ENCODE measurements at regions not wholly inside any gene's neighbourhood (a gene's known extent, or its start where the extent isn't known, plus 50 kb on each side); places are given as distances from the start of the nearest gene placed in this dataset.
"Not testable (repeated sequence)": the region's sequence is repeated elsewhere in the genome, so short reads cannot be mapped to it uniquely, and the experiment has no call there.

GRCh38 chr1:116850436-116850835 is 59.3 kb upstream of the PTGFRN start:
- DNase-seq = no peak

- not testable (repeated sequence) for DNase-seq
Measured at GRCh38 chr1:116851189-116851588, 58.5 kb upstream of the PTGFRN start.

DNA sequence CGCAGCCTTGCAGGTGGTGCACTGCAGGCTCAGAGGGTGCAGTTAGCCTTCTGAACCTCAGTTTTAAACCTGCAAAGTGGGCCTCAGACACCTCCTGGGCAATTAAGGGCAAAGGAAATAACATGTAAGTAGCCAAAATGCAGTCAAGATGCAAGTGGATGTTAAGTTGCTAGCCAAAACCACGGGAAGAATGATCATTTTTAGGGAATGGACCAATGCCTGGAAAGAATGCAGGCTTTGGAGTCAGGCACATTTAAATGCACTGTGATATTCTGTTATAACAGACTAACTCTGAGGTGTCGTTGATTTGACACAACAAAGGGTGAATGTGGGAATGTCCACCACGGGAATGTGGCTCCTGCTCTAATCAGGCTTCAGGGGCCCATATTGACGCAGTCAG is 57.9 kb upstream of the PTGFRN start:
- no peak for DNase-seq

DNA sequence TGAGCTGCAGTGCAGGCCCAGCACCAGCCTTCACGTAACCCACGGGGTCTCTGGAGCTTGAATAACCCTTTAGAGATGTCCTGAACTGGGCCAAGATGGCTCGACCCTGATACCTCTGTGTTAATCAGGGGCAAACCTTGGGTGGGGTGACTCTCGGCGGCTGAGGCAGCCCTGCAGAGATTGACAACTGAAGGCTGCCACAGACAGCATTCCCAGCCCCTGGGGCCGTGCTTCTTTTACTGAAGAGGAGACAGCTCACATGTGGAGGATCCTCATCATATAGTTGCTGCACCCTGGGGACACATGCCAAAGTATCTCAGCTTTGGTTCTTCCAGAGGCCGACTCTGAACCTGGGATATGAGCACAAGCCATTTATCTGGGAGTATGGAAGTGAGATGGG is 57.3 kb upstream of the PTGFRN start:
- no peak for DNase-seq

DNA sequence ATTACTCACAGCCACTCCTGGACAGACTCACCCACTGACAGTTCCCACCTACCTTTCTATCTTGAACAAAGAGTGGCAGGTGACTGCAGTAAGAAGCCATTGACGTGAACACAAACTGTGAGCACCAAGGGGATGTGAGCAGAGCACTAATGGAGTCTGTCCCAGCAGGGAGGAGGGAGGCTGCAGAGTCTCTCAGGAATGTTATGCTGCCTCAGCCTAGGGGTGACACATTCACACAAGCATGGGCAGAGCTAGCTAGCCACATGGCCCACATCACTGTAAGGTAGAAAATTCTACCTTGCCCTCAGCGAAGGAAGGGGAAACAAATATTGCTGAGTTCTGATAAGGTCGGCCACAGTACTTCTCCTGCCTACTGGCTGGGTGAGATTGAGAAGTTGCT is 56.8 kb upstream of the PTGFRN start:
- no peak for DNase-seq

DNA sequence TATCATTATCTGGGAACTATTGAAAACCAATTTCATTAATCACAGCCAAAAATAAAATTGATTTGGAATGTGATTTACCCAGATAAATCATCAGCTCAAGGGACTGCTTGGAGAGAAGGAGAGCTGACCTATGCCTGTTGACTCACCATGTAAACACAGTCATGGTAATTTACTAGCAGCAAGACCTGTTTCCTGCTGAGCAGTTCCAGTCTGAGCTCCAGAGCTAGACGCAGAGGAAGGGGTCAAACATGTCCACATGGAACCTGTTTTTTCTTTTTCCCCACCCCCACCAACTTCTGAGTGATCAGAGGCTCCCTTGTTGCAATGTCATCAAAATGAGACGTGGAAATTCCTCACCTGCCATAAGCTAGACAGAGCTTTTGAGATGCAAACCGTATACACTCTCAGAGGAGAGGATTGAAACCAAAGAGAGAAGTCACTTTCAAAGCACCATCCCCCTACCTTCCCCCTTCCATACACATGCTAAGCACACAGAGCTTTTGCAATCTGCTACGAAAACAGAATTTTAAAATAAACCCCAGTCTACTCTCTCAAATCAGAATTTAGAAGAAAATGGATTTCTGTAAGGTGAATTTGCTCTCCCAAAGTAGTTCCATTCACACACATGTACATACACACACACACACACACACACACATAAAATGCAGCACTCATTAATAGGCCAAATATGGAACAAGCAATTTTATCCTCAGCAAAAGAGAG is 55.9 kb upstream of the PTGFRN start:
- DNase-seq = peak in 1 of 56 donors; percentile 3

GRCh38 chr1:116854403-116854690 is 55.4 kb upstream of the PTGFRN start:
- DNase-seq = no peak

- no peak for DNase-seq
Measured at GRCh38 chr1:116854716-116855115, 55.0 kb upstream of the PTGFRN start.

DNA sequence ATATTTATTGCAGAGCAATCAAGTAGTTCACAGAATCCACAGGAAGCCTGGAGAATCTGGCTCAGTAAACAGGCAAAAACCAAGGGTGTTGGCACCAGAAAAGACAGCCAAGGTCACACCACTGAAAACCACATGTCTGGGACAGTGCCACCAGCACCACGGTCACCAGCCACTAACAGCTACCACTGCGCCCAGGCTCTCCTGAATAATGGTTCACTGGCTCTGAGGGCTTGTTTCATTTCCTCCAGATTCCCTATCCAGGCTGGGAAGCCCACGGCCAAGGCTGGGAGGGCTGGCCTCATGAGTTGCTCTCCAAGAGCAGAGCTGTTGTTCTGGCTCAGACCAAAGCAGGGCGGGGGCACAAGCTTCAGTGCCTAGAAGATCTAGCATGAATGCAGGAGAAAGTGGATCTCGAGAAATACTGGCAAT is 54.5 kb upstream of the PTGFRN start:
- DNase-seq = peak in 24 of 56 donors; percentile 3 to 56 (median 18)

- DNase-seq = no peak
Measured at GRCh38 chr1:116855773-116856201, 53.9 kb upstream of the PTGFRN start.

- DNase-seq = no peak
Measured at GRCh38 chr1:116856312-116856711, 53.4 kb upstream of the PTGFRN start.

- DNase-seq = no peak
Measured at GRCh38 chr1:116857092-116857491, 52.6 kb upstream of the PTGFRN start.
